Upper lobe of left lung (tissue), 4 donors: ENCODE measurements at regions not wholly inside any gene's neighbourhood (a gene's known extent, or its start where the extent isn't known, plus 50 kb on each side); places are given as distances from the start of the nearest gene placed in this dataset.

Experiments used
- CTCF ChIP-seq, 6 experiments: fragments of 450-650 bp in 4 of 6; fragments of 200-600 bp in 2 of 6; sonication (generic) in 2 of 6; IDR thresholded peaks; one replicate each; pipeline ENCODE4 v1.5.1; 2016 to 2019; ENCODE audit warnings: antibody characterized with exemption in 6 of 6
- POLR2AphosphoS5 ChIP-seq, 2 donors: sonication (generic); formaldehyde crosslinking; IDR thresholded peaks; one replicate each; pipeline ENCODE4 v1.5.1; 2017; ENCODE audit warnings: antibody characterized with exemption in 2 of 2

- no peak for TF ChIP-seq POLR2AphosphoS5 (IDR thresholded peaks at IDR 0.05)
- no peak for TF ChIP-seq CTCF (IDR thresholded peaks at IDR 0.05)
Observed at GRCh38 chr6:21665392-21666200, 72.0 kb downstream of the SOX4 start.
